ENCODE measurements at regions not wholly inside any gene's neighbourhood (a gene's known extent, or its start where the extent isn't known, plus 50 kb on each side); places are given as distances from the start of the nearest gene placed in this dataset.

DNA sequence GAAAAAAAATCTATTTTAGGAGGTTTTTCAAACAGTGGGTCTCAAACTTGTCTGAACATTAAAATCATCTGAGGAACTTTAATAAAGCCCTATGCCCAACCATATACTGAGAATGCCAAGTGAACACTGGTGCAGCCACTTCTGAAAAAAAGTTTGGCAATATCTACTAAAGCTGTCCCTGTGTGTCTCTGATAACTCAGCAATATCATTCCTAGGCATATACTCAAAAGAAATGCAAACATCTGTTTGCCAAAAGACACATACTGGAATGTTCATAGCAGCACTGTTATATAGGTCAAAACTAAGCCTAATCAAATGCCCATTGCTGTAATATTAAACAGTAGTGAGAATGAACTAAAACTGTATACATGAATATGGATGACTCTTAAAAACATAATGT is 74.2 kb upstream of the RGS4 start:
- no peak overlapping the region for H3K4me3 ChIP-seq (ENCODE audit: low read depth, low read length)
- TF ChIP-seq, protein P1, sequence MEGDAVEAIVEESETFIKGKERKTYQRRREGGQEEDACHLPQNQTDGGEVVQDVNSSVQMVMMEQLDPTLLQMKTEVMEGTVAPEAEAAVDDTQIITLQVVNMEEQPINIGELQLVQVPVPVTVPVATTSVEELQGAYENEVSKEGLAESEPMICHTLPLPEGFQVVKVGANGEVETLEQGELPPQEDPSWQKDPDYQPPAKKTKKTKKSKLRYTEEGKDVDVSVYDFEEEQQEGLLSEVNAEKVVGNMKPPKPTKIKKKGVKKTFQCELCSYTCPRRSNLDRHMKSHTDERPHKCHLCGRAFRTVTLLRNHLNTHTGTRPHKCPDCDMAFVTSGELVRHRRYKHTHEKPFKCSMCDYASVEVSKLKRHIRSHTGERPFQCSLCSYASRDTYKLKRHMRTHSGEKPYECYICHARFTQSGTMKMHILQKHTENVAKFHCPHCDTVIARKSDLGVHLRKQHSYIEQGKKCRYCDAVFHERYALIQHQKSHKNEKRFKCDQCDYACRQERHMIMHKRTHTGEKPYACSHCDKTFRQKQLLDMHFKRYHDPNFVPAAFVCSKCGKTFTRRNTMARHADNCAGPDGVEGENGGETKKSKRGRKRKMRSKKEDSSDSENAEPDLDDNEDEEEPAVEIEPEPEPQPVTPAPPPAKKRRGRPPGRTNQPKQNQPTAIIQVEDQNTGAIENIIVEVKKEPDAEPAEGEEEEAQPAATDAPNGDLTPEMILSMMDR (IDR thresholded peaks at IDR 0.05; ENCODE audit: low read depth, low read length), result no peak
- H3K27me3 ChIP-seq (ENCODE audit: control insufficient read depth, insufficient read depth, low read length), result no peaks in the 10 kb centered on the region
- H3K27ac ChIP-seq (ENCODE audit: low read depth, low read length), result no peak overlapping the region
- ChIA-PET CTCF (interaction anchor here (0.8 kb wide), 1 partner anchor 117 kb away, joined by 3 read pairs; no protein-coding TSS in a partner anchor), POLR2A (no interaction called here)
- H3K9me3 ChIP-seq (ENCODE audit: control insufficient read depth, insufficient read depth, low read length), result no peaks in the 10 kb centered on the region; the same call in 1 of the 2 replicates
- DNase-seq (ENCODE audit: low read depth, low spot score), result no peak

DNA sequence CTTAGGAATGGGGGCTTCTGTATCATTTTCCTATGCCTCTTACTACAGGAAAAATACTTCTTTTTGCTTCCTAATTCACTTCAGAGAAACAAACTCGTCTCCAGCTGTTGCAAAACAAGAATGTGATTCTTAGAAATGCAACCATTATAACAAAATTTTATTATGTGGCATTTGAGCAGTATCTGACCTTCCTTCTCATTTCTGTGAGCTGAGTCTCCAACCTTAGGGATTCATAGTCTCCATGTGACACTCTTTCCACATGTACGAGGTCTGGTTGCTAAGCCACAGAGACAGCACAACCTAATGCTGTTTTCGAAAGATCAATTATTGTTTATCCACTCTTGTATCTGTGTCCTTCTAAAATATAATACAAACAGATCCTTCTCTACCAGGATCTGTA is 75.3 kb upstream of the RGS4 start:
- Histone ChIP-seq H3K27ac (ENCODE audit: low read depth, low read length) (no peak overlapping the region), H3K4me3 (ENCODE audit: low read depth, low read length) (no peak overlapping the region), H3K27me3 (ENCODE audit: control insufficient read depth, insufficient read depth, low read length) (no peaks in the 10 kb centered on the region), H3K9me3 (ENCODE audit: control insufficient read depth, insufficient read depth, low read length) (no peaks in the 10 kb centered on the region; the same call in 1 of the 2 replicates)
- CTCF ChIA-PET, result interaction anchor here (0.5 kb wide), 1 partner anchor 15 kb away, joined by 4 read pairs; no protein-coding TSS in a partner anchor
- no peak for DNase-seq (ENCODE audit: low read depth, low spot score)
- POLR2A ChIA-PET, result no interaction called here
- TF ChIP-seq, protein P1 (IDR thresholded peaks at IDR 0.05; ENCODE audit: low read depth, low read length), result no peak

DNA sequence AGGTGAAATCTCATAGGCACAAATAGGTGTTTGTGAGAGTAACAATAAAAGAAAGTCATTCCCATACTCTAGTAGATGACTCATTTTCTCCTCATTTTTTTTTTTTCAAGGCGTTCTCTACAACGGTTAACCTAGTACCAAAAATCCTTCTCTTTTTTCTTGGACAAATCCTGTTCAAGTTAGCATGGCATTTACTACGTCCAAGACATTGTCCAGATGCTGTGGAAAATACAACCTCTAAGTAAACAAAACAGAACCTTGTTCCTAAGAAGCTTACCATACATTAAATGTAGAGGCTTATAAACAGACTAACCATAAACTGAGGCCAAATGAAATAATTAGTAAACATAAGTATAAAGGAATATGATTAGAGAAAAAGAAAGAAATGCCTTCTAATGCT is 76.2 kb upstream of the RGS4 start:
- Histone ChIP-seq H3K27me3 (ENCODE audit: control insufficient read depth, insufficient read depth, low read length) (no peaks in the 10 kb centered on the region), H3K4me3 (ENCODE audit: low read depth, low read length) (no peak overlapping the region), H3K27ac (ENCODE audit: low read depth, low read length) (no peak overlapping the region), H3K9me3 (ENCODE audit: control insufficient read depth, insufficient read depth, low read length) (no peaks in the 10 kb centered on the region; the same call in 1 of the 2 replicates)
- ChIA-PET CTCF (no interaction called here), POLR2A (no interaction called here)
- TF ChIP-seq, protein P1 (IDR thresholded peaks at IDR 0.05; ENCODE audit: low read depth, low read length), result no peak
- DNase-seq (ENCODE audit: low read depth, low spot score), result no peak

DNA sequence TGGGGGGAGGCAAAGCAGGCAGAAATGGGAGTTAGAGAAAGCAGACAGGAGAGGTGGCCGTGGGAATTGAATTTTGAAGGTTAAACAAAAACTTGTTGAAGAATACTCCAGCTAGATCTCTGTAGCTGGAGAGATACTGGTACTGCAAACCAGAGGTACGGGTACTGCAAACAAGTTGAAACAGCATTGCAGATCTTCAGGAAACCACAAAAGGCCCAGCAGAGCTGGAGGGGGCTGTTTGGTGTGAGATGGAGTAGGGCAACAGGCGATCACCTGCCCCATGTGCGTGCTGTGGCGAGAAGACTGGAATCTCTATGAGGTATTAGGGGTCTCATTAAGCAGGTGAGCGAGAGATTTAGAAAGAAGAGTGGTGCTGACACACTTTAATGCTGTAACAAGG is 77.7 kb upstream of the RGS4 start:
- Histone ChIP-seq H3K27me3 (ENCODE audit: control insufficient read depth, insufficient read depth, low read length) (no peaks in the 10 kb centered on the region), H3K4me3 (ENCODE audit: low read depth, low read length) (no peak overlapping the region), H3K9me3 (ENCODE audit: control insufficient read depth, insufficient read depth, low read length) (no peaks in the 10 kb centered on the region), H3K27ac (ENCODE audit: low read depth, low read length) (no peak overlapping the region)
- ChIA-PET POLR2A (no interaction called here), CTCF (no interaction called here)
- no peak for DNase-seq (ENCODE audit: low read depth, low spot score)
- TF ChIP-seq, protein P1 (IDR thresholded peaks at IDR 0.05; ENCODE audit: low read depth, low read length), result no peak

DNA sequence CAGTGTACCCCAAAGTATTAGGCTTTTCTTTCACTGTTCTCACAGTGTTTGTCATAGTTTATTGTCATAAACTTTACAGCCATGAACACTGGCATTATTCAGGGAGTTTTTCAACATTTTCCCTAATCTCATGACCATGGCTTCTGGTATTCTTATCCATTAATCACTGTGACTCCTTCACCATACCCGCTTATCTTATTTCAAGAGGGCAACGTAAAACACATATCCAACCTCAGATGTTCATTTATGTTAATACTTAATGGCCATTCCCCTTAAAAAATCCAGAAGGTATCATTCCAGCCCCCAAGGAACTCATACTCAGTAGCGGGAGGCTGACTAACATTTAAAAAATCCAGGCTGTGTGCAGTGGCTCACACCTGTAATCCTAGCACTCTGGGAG is 78.5 kb upstream of the RGS4 start:
- Histone ChIP-seq H3K4me3 (ENCODE audit: low read depth, low read length) (no peak overlapping the region), H3K9me3 (ENCODE audit: control insufficient read depth, insufficient read depth, low read length) (no peaks in the 10 kb centered on the region), H3K27ac (ENCODE audit: low read depth, low read length) (no peak overlapping the region), H3K27me3 (ENCODE audit: control insufficient read depth, insufficient read depth, low read length) (no peaks in the 10 kb centered on the region)
- CTCF ChIA-PET, result no interaction called here
- TF ChIP-seq, protein P1 (IDR thresholded peaks at IDR 0.05; ENCODE audit: low read depth, low read length), result no peak
- no peak for DNase-seq (ENCODE audit: low read depth, low spot score)
- POLR2A ChIA-PET, result no interaction called here
